Neural progenitor cell (in vitro differentiated cells): ENCODE measurements at regions not wholly inside any gene's neighbourhood (a gene's known extent, or its start where the extent isn't known, plus 50 kb on each side); places are given as distances from the start of the nearest gene placed in this dataset.

Experiments used
- DNase-seq: peaks from one replicate; pipeline ENCODE4 v3.0.0-alpha.2; 2016; ENCODE audit warnings: low spot score
- H2AFZ ChIP-seq: fragments of 200-600 bp; sonication (generic); replicated peaks from 2 replicates; pipeline ENCODE4 v1.6.1; 2016; ENCODE audit warnings: antibody characterized with exemption
- H3F3A ChIP-seq: fragments of 200-600 bp; sonication (generic); 2 replicates; pipeline ENCODE4 v1.6.1; 2016; ENCODE audit warnings: antibody characterized with exemption, low read depth
- H3K27ac ChIP-seq: fragments of 200-600 bp; sonication (generic); 2 replicates; pipeline ENCODE4 v1.5.1; 2016; ENCODE audit warnings: mild to moderate bottlenecking
- H3K27me3 ChIP-seq: fragments of 200-600 bp; sonication (generic); 2 replicates; pipeline ENCODE4 v1.6.1; 2016; ENCODE audit warnings: mild to moderate bottlenecking, moderate library complexity
- H3K36me3 ChIP-seq: fragments of 200-600 bp; sonication (generic); 2 replicates; pipeline ENCODE4 v1.5.1; 2016
- H3K4me1 ChIP-seq: fragments of 200-600 bp; sonication (generic); 2 replicates; pipeline ENCODE4 v1.6.1; 2016; ENCODE audit warnings: mixed run types
- H3K4me2 ChIP-seq: fragments of 200-600 bp; sonication (generic); 2 replicates; pipeline ENCODE4 v1.6.1; 2016
- H3K4me3 ChIP-seq: fragments of 200-600 bp; sonication (generic); 2 replicates; pipeline ENCODE4 v1.5.1; 2016
- H3K79me2 ChIP-seq: fragments of 200-600 bp; sonication (generic); 2 replicates; pipeline ENCODE4 v1.6.1; 2016; ENCODE audit warnings: low read depth
- H3K9ac ChIP-seq: fragments of 200-600 bp; sonication (generic); 2 replicates; pipeline ENCODE4 v1.6.1; 2016
- H3K9me3 ChIP-seq: fragments of 200-600 bp; sonication (generic); 2 replicates; pipeline ENCODE4 v1.5.1; 2016; ENCODE audit warnings: low read depth
- H4K20me1 ChIP-seq: fragments of 200-600 bp; sonication (generic); 2 replicates; pipeline ENCODE4 v1.6.1; 2016; ENCODE audit warnings: low read depth
- H3K27ac Mint-ChIP-seq: 3 replicates; pipeline ENCODE4 v1.8.0; 2021; ENCODE audit warnings: mixed read lengths
- H3K27me3 Mint-ChIP-seq: 2 replicates; pipeline ENCODE4 v1.8.0; 2022; ENCODE audit warnings: low read depth, mild to moderate bottlenecking, inconsistent platforms, moderate library complexity, mixed read lengths; ENCODE audit not compliant: insufficient read depth
- H3K36me3 Mint-ChIP-seq: 3 replicates; pipeline ENCODE4 v1.8.0; 2021; ENCODE audit warnings: mixed read lengths
- H3K4me1 Mint-ChIP-seq: 3 replicates; pipeline ENCODE4 v1.8.0; 2021; ENCODE audit warnings: mixed read lengths
- H3K4me3 Mint-ChIP-seq: 3 replicates; pipeline ENCODE4 v1.8.0; 2021; ENCODE audit warnings: mild to moderate bottlenecking, moderate library complexity, mixed read lengths
- H3K9me3 Mint-ChIP-seq: 3 replicates; pipeline ENCODE4 v1.8.0; 2020; ENCODE audit warnings: mixed read lengths
- EZH2 ChIP-seq: fragments of 200-600 bp; sonication (generic); IDR thresholded peaks from 2 replicates; pipeline ENCODE4 v1.6.1; 2017; ENCODE audit warnings: antibody characterized with exemption, mild to moderate bottlenecking, moderate library complexity
- EZH2phosphoT487 ChIP-seq: fragments of 200-600 bp; sonication (generic); IDR thresholded peaks from 2 replicates; pipeline ENCODE4 v1.6.1; 2017; ENCODE audit warnings: antibody characterized with exemption
- TF ChIP-seq, protein P1 (sequence below): fragments of 200-600 bp; sonication (generic); IDR thresholded peaks from 2 replicates; pipeline ENCODE4 v1.5.1; 2017; ENCODE audit warnings: antibody characterized with exemption, mild to moderate bottlenecking

DNA sequence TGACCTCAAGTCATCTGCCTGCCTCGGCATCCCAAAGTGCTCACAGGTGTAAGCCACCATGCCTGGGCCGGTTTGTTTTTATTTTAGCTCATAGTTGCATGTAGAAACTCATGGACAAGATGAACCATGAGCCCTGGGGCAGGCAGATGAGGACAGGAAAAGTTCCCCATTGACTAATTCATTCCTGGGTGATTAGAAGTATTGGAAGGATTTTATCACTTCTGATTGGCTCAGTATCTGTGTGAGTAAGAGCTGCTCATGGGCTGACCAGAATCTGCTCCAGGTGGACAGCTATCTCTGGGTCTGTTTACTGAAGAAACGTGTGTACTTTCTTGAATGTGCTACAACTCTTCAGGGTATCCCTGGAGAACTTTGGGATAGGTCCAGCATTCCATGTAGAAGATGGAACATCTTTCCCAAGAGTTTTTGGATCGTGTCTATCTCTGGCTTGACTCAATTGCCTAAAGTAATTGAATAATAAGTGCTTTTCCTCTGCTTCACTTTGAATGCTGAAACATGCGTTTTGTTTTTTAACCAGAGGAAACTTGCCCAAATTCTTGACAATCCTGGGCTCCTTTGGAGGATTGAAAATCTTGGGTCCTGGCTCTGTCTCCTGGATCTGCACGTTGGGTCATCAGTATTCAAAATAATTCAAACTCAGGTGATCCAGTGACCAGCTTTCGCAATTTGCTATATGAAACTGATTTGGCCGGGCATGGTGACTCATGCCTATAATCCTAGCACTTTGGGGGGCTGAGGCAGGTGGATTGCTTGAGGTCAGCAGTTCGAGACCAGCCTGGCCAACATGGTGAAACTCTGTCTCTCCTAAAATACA, 88.6 kb upstream of the DHRSX start:
- H3K27me3 Mint-ChIP-seq: peaks cover 23% of the 10 kb centered on the region
- no peak overlapping the region for H3K4me3 ChIP-seq
- no peak overlapping the region for H3K4me3 Mint-ChIP-seq

GRCh38 chrX:2588049-2588448, 87.3 kb upstream of the DHRSX start:
- peak overlapping the region; percentile 57 for H3K27ac Mint-ChIP-seq
- TF ChIP-seq EZH2: no peak
- no peak for TF ChIP-seq EZH2phosphoT487
- TF ChIP-seq, protein P1, sequence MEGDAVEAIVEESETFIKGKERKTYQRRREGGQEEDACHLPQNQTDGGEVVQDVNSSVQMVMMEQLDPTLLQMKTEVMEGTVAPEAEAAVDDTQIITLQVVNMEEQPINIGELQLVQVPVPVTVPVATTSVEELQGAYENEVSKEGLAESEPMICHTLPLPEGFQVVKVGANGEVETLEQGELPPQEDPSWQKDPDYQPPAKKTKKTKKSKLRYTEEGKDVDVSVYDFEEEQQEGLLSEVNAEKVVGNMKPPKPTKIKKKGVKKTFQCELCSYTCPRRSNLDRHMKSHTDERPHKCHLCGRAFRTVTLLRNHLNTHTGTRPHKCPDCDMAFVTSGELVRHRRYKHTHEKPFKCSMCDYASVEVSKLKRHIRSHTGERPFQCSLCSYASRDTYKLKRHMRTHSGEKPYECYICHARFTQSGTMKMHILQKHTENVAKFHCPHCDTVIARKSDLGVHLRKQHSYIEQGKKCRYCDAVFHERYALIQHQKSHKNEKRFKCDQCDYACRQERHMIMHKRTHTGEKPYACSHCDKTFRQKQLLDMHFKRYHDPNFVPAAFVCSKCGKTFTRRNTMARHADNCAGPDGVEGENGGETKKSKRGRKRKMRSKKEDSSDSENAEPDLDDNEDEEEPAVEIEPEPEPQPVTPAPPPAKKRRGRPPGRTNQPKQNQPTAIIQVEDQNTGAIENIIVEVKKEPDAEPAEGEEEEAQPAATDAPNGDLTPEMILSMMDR: no peak
- Histone ChIP-seq H4K20me1 (peaks cover 22% of the 10 kb centered on the region), H3K9me3 (no peaks in the 10 kb centered on the region), H3K4me3 (no peak overlapping the region), H2AFZ (no peak overlapping the region), H3K27ac (no peak overlapping the region), H3K79me2 (no peaks in the 10 kb centered on the region), H3K36me3 (no peaks in the 10 kb centered on the region), H3K27me3 (peaks cover 41% of the 10 kb centered on the region), H3K4me2 (no peak overlapping the region), H3K4me1 (peaks cover 13% of the 10 kb centered on the region), H3F3A (no peaks in the 10 kb centered on the region), H3K9ac (no peak overlapping the region)
- no peaks in the 10 kb centered on the region for H3K9me3 Mint-ChIP-seq
- H3K4me3 Mint-ChIP-seq: no peak overlapping the region
- H3K27me3 Mint-ChIP-seq: peaks cover 23% of the 10 kb centered on the region
- no peaks in the 10 kb centered on the region for H3K36me3 Mint-ChIP-seq
- H3K4me1 Mint-ChIP-seq: peaks cover 20% of the 10 kb centered on the region
- no peak for DNase-seq

More for the DNA sequence above, 88.6 kb upstream of the DHRSX start:
- H3K27ac Mint-ChIP-seq: no peak overlapping the region
- no peaks in the 10 kb centered on the region for H3K79me2 ChIP-seq
- no peak for DNase-seq
- H3K27ac ChIP-seq: no peak overlapping the region
- TF ChIP-seq EZH2: no peak
- no peak for TF ChIP-seq EZH2phosphoT487
- TF ChIP-seq, protein P1: no peak
- peaks cover 13% of the 10 kb centered on the region for H4K20me1 ChIP-seq
- H3K36me3 Mint-ChIP-seq: no peaks in the 10 kb centered on the region
- peaks cover 29% of the 10 kb centered on the region for H3K27me3 ChIP-seq
- H3K4me1 ChIP-seq: peaks cover 9% of the 10 kb centered on the region
- H3K36me3 ChIP-seq: no peaks in the 10 kb centered on the region
- H2AFZ ChIP-seq: no peak overlapping the region
- H3K9ac ChIP-seq: no peak overlapping the region
- no peak overlapping the region for H3K4me2 ChIP-seq
- peaks cover 24% of the 10 kb centered on the region for H3K4me1 Mint-ChIP-seq
- peaks cover 6% of the 10 kb centered on the region for H3F3A ChIP-seq
- H3K9me3 Mint-ChIP-seq: no peaks in the 10 kb centered on the region
- H3K9me3 ChIP-seq: no peaks in the 10 kb centered on the region

DNA sequence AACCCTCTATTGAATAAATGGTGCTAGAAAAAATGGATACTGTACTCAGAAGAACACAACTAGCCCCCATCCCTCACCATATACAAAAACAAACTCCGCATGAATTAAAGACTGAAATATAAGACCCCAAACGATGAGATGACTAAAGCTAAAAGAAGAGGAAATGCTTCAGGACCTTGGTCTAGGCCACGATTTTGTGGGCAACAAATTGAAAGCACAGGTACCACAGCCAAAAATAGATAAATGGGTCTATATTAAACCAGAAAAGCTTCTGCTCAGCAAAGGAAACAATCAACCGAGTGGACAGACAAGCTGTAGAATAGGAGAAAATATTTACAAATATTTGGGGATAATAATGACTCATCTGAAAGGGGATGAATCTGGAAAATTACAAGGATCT, 86.4 kb upstream of the DHRSX start:
- no peaks in the 10 kb centered on the region for H3K36me3 ChIP-seq

More for the DNA sequence above, 86.4 kb upstream of the DHRSX start:
- H3K4me2 ChIP-seq: no peak overlapping the region
- Mint-ChIP-seq H3K4me1 (peaks cover 24% of the 10 kb centered on the region), H3K9me3 (no peaks in the 10 kb centered on the region), H3K27me3 (peaks cover 31% of the 10 kb centered on the region), H3K36me3 (no peaks in the 10 kb centered on the region), H3K4me3 (no peak overlapping the region), H3K27ac (no peak overlapping the region)
- no peak for DNase-seq
- peaks cover 50% of the 10 kb centered on the region for H3K27me3 ChIP-seq
- no peak overlapping the region for H3K27ac ChIP-seq
- H3K79me2 ChIP-seq: no peaks in the 10 kb centered on the region
- peaks cover 13% of the 10 kb centered on the region for H3K4me1 ChIP-seq
- H4K20me1 ChIP-seq: peaks cover 31% of the 10 kb centered on the region
- H2AFZ ChIP-seq: no peak overlapping the region
- H3K4me3 ChIP-seq: no peak overlapping the region
- no peaks in the 10 kb centered on the region for H3F3A ChIP-seq
- no peak for TF ChIP-seq EZH2phosphoT487
- TF ChIP-seq EZH2: no peak
- TF ChIP-seq, protein P1: no peak
- H3K9ac ChIP-seq: no peak overlapping the region
- no peaks in the 10 kb centered on the region for H3K9me3 ChIP-seq
